ENCODE measurements at regions not wholly inside any gene's neighbourhood (a gene's known extent, or its start where the extent isn't known, plus 50 kb on each side); places are given as distances from the start of the nearest gene placed in this dataset.

GRCh38 chr14:35174342-35174741 lies 52.0 kb downstream of the PRORP start:
- H3K9ac ChIP-seq (ENCODE audit: control insufficient read depth, insufficient read depth, low read length), result no peak overlapping the region
- in situ Hi-C loops (cut with MboI), result no loop called here
- H3K4me2 ChIP-seq (ENCODE audit: control insufficient read depth, insufficient read depth), result no peak overlapping the region
- H3K27ac ChIP-seq (ENCODE audit: control insufficient read depth, insufficient read depth), result no peak overlapping the region
- no peaks in the 10 kb centered on the region for H3K79me2 ChIP-seq (ENCODE audit: control insufficient read depth, insufficient read depth, low read length)
- DNase-seq (ENCODE audit: low read depth, low spot score) (no peak), ATAC-seq (no peak), FAIRE-seq (no peak)
- no peak overlapping the region for H2AFZ ChIP-seq (ENCODE audit: control insufficient read depth, low read depth, low read length)
- H3K4me3 ChIP-seq, result no peak overlapping the region
- CTCF ChIA-PET, result no interaction called here
- 90% methylated on average over 3 of the region's 3 CpGs for WGBS (ENCODE audit: insufficient coverage, insufficient replicate concordance, low lambda C conversion rate, missing lambda C conversion rate)
- H3K4me1 ChIP-seq (ENCODE audit: control insufficient read depth, insufficient read depth, low read length), result no peaks in the 10 kb centered on the region
- RAD21 ChIA-PET (ENCODE audit: unreplicated experiment), result no interaction called here
- H3K36me3 ChIP-seq (ENCODE audit: control insufficient read depth in 2 of 2, insufficient read depth in 2 of 2, low read length in 1 of 2), result peaks cover 0 to 6% of the 10 kb centered on the region in 2 experiments; a peak in 2 of 4 replicates
- H4K20me1 ChIP-seq (ENCODE audit: control insufficient read depth, insufficient read depth), result no peaks in the 10 kb centered on the region
- POLR2A ChIA-PET, result no interaction called here
- SMC1A ChIA-PET (ENCODE audit: uncharacterized antibody, unreplicated experiment), result interaction anchor here (1.0 to 1.5 kb wide), 3 partner anchors 10 to 112 kb away, joined by 3 to 4 read pairs (median 4); no protein-coding TSS in a partner anchor
- peaks cover 3% of the 10 kb centered on the region; the same call in 2 of the 3 replicates for H3K9me3 ChIP-seq (replicated peaks; ENCODE audit: control insufficient read depth, insufficient read depth, low read length)
- intact Hi-C loops (cut with micrococcal nuclease; ENCODE audit: unreplicated experiment), result no loop called here
- no TSS peak for BruUV-seq (replicated peaks)
- TF ChIP-seq SMAD5 (IDR thresholded peaks at IDR 0.05; ENCODE audit: low read depth) (no peak), HDAC6 (IDR thresholded peaks at IDR 0.05; ENCODE audit: unreplicated experiment) (no peak), KDM1A (IDR thresholded peaks at IDR 0.05; ENCODE audit: borderline replicate concordance) (no peak), TCF12 (IDR thresholded peaks at IDR 0.05; ENCODE audit: low read depth, low read length) (no peak)
- no peaks in the 10 kb centered on the region for H3K27me3 ChIP-seq (replicated peaks in 1 of 2; ENCODE audit: control insufficient read depth in 2 of 2, insufficient read depth in 2 of 2, low read length in 1 of 2)

- Histone ChIP-seq H3K4me2 (ENCODE audit: control insufficient read depth, insufficient read depth) (no peak overlapping the region), H3K36me3 (ENCODE audit: control insufficient read depth in 2 of 2, insufficient read depth in 2 of 2, low read length in 1 of 2) (no peaks in the 10 kb centered on the region; a peak in 1 of 4 replicates), H4K20me1 (ENCODE audit: control insufficient read depth, insufficient read depth) (no peaks in the 10 kb centered on the region), H3K9ac (ENCODE audit: control insufficient read depth, insufficient read depth, low read length) (no peak overlapping the region), H3K4me3 (no peak overlapping the region), H3K9me3 (replicated peaks; ENCODE audit: control insufficient read depth, insufficient read depth, low read length) (no peaks in the 10 kb centered on the region), H3K4me1 (ENCODE audit: control insufficient read depth, insufficient read depth, low read length) (peaks cover 4% of the 10 kb centered on the region; the same call in 1 of the 2 replicates), H3K27me3 (replicated peaks in 1 of 2; ENCODE audit: control insufficient read depth in 2 of 2, insufficient read depth in 2 of 2, low read length in 1 of 2) (no peaks in the 10 kb centered on the region), H3K79me2 (ENCODE audit: control insufficient read depth, insufficient read depth, low read length) (no peaks in the 10 kb centered on the region), H3K27ac (ENCODE audit: control insufficient read depth, insufficient read depth) (no peak overlapping the region), H2AFZ (ENCODE audit: control insufficient read depth, low read depth, low read length) (no peak overlapping the region)
- RAD21 ChIA-PET (ENCODE audit: unreplicated experiment), result no interaction called here
- CTCF ChIA-PET, result no interaction called here
- WGBS (ENCODE audit: insufficient coverage, insufficient replicate concordance, low lambda C conversion rate, missing lambda C conversion rate), result 91% methylated on average over 7 of the region's 7 CpGs
- no peak for ATAC-seq
- SMC1A ChIA-PET (ENCODE audit: uncharacterized antibody, unreplicated experiment), result interaction anchor here (1.5 to 2.5 kb wide), 2 partner anchors 10 to 26 kb away, joined by 4 to 7 read pairs; no protein-coding TSS in a partner anchor
- intact Hi-C loops (cut with micrococcal nuclease; ENCODE audit: unreplicated experiment) (no loop called here), in situ Hi-C loops (cut with MboI) (no loop called here)
- no peak for DNase-seq (ENCODE audit: low read depth, low spot score)
- POLR2A ChIA-PET, result no interaction called here
- BruUV-seq (replicated peaks), result no TSS peak
- no peak for FAIRE-seq
- TF ChIP-seq CBFB (IDR thresholded peaks at IDR 0.05; ENCODE audit: low read depth) (no peak), PKNOX1 (IDR thresholded peaks at IDR 0.05) (no peak), DPF2 (IDR thresholded peaks at IDR 0.05) (no peak), HDAC2 (IDR thresholded peaks at IDR 0.05) (no peak), ZNF622 (IDR thresholded peaks at IDR 0.05) (no peak), FOXK2 (IDR thresholded peaks at IDR 0.05) (no peak), TCF7 (IDR thresholded peaks at IDR 0.05; ENCODE audit: borderline replicate concordance) (no peak), PML (IDR thresholded peaks at IDR 0.05; ENCODE audit: low read length) (no peak), PRDM15 (CRISPR knock-in tag; IDR thresholded peaks at IDR 0.05) (no peak), ZNF24 (IDR thresholded peaks at IDR 0.05) (no peak), ZNF274 (IDR thresholded peaks at IDR 0.05; ENCODE audit: insufficient read depth, insufficient read length) (no peak), ZNF384 (IDR thresholded peaks at IDR 0.05; ENCODE audit: borderline replicate concordance, low read depth, low read length) (no peak), CBX3 (IDR thresholded peaks at IDR 0.05; ENCODE audit: borderline replicate concordance, low read depth) (no peak)
These were observed 57.8 kb downstream of the PRORP start for GRCh38 chr14:35180179-35180578.

Data from GM12878 (cell line).